ENCODE measurements at regions not wholly inside any gene's neighbourhood (a gene's known extent, or its start where the extent isn't known, plus 50 kb on each side); places are given as distances from the start of the nearest gene placed in this dataset.

DNA sequence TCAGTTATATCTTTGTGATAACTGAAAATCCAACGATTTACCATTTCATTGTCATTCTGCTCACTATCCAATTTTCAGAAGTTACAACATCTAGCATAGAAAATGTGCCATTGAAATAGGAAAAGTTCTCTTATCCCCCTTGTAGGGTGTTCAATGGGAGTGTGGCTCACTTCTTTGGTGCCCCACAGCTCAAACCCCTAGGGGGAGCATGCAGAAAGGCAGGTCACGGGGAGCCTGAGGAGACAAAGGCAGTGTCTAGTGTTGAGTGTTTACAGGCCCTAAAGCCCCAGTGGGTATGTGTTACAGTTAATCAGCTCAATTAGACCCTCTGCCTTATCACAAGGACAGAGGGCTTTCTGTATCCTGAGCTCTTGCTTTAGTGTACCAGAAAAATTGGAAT, 243.4 kb upstream of the GRID2 start:
- POLR2A ChIA-PET = no interaction called here

DNA sequence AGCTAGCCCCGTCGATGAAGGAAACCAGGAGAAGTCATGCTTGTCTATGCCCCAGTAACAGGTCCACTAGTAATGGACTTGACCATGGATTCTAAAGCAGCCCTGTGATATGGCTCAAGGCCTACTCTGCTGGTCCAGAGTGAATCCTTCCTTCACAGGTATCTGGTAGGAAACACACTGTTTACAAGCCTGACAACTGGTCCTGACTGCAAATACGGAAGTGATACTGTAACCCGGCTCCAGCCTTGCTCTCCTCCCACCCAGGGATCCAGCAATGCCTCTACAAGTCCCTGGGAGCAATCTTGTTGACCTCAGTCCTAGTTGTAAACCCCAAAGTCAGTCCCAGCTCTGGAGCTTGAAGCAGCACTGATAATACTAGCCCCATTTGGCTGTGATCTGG, 239.2 kb upstream of the GRID2 start:
- no peak for DNase-seq (ENCODE audit: low read depth, low spot score)
- POLR2A ChIA-PET = no interaction called here
- H3K4me3 ChIP-seq (ENCODE audit: low read depth, low read length) = no peak overlapping the region
- CTCF ChIA-PET = no interaction called here
- TF ChIP-seq, protein P1, sequence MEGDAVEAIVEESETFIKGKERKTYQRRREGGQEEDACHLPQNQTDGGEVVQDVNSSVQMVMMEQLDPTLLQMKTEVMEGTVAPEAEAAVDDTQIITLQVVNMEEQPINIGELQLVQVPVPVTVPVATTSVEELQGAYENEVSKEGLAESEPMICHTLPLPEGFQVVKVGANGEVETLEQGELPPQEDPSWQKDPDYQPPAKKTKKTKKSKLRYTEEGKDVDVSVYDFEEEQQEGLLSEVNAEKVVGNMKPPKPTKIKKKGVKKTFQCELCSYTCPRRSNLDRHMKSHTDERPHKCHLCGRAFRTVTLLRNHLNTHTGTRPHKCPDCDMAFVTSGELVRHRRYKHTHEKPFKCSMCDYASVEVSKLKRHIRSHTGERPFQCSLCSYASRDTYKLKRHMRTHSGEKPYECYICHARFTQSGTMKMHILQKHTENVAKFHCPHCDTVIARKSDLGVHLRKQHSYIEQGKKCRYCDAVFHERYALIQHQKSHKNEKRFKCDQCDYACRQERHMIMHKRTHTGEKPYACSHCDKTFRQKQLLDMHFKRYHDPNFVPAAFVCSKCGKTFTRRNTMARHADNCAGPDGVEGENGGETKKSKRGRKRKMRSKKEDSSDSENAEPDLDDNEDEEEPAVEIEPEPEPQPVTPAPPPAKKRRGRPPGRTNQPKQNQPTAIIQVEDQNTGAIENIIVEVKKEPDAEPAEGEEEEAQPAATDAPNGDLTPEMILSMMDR (IDR thresholded peaks at IDR 0.05; ENCODE audit: insufficient read depth, low read length, missing control alignments) = no peak

More for the DNA sequence above, 243.4 kb upstream of the GRID2 start:
- no peak for DNase-seq (ENCODE audit: low read depth, low spot score)
- CTCF ChIA-PET = no interaction called here
- TF ChIP-seq, protein P1 (IDR thresholded peaks at IDR 0.05; ENCODE audit: insufficient read depth, low read length, missing control alignments) = no peak
- H3K4me3 ChIP-seq (ENCODE audit: low read depth, low read length) = no peak overlapping the region

DNA sequence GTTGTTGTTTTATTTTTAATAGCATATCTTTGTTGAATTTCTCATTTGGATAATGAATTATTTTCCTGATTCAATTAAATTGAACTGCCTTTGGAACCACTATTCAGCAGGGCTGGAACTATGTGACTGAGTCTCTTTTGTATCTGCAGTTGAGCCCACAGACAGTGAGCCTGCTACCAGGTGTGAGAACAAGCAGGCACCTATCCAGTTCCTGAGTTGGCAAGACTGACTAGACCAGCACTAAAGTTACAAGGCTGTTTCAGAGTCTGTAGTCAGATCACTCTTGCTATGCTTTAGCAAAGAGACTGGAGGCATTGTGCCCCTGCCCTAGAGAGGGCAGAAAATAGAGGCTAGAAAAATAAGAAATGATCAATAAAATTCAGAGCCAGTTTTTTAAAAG, 237.3 kb upstream of the GRID2 start:
- no peak overlapping the region for H3K4me3 ChIP-seq (ENCODE audit: low read depth, low read length)
- CTCF ChIA-PET = no interaction called here
- no peak for DNase-seq (ENCODE audit: low read depth, low spot score)
- TF ChIP-seq, protein P1 (IDR thresholded peaks at IDR 0.05; ENCODE audit: insufficient read depth, low read length, missing control alignments) = no peak
- POLR2A ChIA-PET = no interaction called here

DNA sequence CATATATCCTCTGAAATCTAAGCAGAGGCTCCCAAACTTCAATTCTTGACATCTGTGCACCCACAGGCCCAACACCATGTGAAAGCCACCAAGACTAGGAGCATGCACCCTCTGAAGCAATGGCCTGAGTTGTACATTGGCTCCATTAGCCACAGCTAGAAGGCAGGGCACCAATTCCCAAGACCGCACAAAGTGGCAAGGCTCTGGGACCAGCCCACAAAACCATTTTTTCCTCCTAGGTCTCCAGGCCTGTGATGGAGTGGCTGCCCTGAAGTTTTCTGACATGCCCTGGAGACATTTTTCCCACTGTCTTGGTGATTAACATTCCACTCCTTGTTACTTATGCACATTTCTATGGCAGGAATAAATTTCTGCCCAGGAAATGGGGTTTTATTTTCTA, 232.2 kb upstream of the GRID2 start:
- TF ChIP-seq, protein P1 (IDR thresholded peaks at IDR 0.05; ENCODE audit: insufficient read depth, low read length, missing control alignments) = no peak
- ChIA-PET POLR2A (no interaction called here), CTCF (no interaction called here)
- DNase-seq (ENCODE audit: low read depth, low spot score) = no peak
- H3K4me3 ChIP-seq (ENCODE audit: low read depth, low read length) = no peak overlapping the region

DNA sequence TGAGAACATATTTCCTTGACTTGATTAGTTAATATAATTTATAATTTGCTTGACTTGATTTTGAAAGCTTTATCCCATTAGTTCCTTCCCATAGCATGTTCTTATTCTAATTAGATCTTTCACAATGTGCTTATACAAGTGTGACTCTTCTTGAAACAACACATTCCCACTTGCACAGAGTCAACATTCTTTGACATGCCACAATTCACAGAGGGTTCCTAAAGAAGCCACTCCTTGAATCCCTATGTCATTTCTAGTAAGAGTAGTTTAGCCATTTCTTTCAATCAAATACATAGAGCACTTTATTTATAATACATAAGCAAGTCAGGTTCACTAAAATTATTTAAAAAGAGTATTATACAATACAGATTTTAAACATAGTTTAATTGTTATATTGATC, 228.9 kb upstream of the GRID2 start:
- TF ChIP-seq, protein P1 (IDR thresholded peaks at IDR 0.05; ENCODE audit: insufficient read depth, low read length, missing control alignments) = no peak
- DNase-seq (ENCODE audit: low read depth, low spot score) = no peak
- ChIA-PET POLR2A (no interaction called here), CTCF (no interaction called here)
- H3K4me3 ChIP-seq (ENCODE audit: low read depth, low read length) = no peak overlapping the region

DNA sequence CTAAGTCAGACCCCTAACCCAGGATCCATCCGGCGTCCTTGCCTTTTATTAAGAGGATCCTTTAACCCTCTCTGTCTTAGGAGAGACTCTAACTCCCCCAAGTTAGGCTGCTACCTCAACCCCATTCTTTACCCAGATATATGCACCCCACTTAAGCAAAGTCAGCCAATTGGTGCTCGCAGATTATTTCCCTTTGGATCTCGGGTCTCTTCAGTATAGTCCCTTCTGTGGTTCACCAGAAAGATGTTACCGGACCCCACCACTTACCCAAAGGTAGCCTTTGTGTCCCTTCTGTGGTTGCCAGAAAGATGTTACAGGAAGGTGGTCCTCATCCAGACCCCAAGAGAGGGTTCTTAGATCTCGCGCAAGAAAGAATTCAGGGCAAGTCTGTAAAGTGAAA, 212.9 kb upstream of the GRID2 start:
- DNase-seq (ENCODE audit: low read depth, low spot score) = no peak
- TF ChIP-seq, protein P1 (IDR thresholded peaks at IDR 0.05; ENCODE audit: insufficient read depth, low read length, missing control alignments) = no peak
- no peak overlapping the region for H3K4me3 ChIP-seq (ENCODE audit: low read depth, low read length)
- POLR2A ChIA-PET = no interaction called here
- CTCF ChIA-PET = no interaction called here
